ENCODE measurements at regions not wholly inside any gene's neighbourhood (a gene's known extent, or its start where the extent isn't known, plus 50 kb on each side); places are given as distances from the start of the nearest gene placed in this dataset.

- no peaks in the 10 kb centered on the region for H3K4me1 ChIP-seq (ENCODE audit: insufficient read depth, low read length)
- H3K36me3 ChIP-seq (ENCODE audit: insufficient read depth, low read length), result no peaks in the 10 kb centered on the region
- H3K9me3 ChIP-seq (ENCODE audit: control insufficient read depth, insufficient read depth, low read length), result no peaks in the 10 kb centered on the region
- no peak overlapping the region for H3K9ac ChIP-seq (ENCODE audit: low read depth, low read length)
These were observed 292.2 kb upstream of the JAG1 start for GRCh38 chr20:10965936-10966470.

- no peaks in the 10 kb centered on the region for H3K9me3 ChIP-seq (ENCODE audit: control insufficient read depth, insufficient read depth, low read length)
- H3K36me3 ChIP-seq (ENCODE audit: insufficient read depth, low read length), result no peaks in the 10 kb centered on the region
- no peaks in the 10 kb centered on the region for H3K4me1 ChIP-seq (ENCODE audit: insufficient read depth, low read length)
- H3K9ac ChIP-seq (ENCODE audit: low read depth, low read length), result no peak overlapping the region
These were observed 296.3 kb upstream of the JAG1 start for GRCh38 chr20:10970109-10970508.

- H3K9ac ChIP-seq (ENCODE audit: low read depth, low read length), result no peak overlapping the region
- no peaks in the 10 kb centered on the region for H3K9me3 ChIP-seq (ENCODE audit: control insufficient read depth, insufficient read depth, low read length)
- no peaks in the 10 kb centered on the region for H3K4me1 ChIP-seq (ENCODE audit: insufficient read depth, low read length)
- no peaks in the 10 kb centered on the region for H3K36me3 ChIP-seq (ENCODE audit: insufficient read depth, low read length)
These were observed 297.3 kb upstream of the JAG1 start for GRCh38 chr20:10971096-10971495.

GRCh38 chr20:10972219-10972860 is 298.5 kb upstream of the JAG1 start:
- Histone ChIP-seq H3K4me1 (ENCODE audit: insufficient read depth, low read length) (no peaks in the 10 kb centered on the region), H3K9ac (ENCODE audit: low read depth, low read length) (no peak overlapping the region), H3K36me3 (ENCODE audit: insufficient read depth, low read length) (no peaks in the 10 kb centered on the region), H3K9me3 (ENCODE audit: control insufficient read depth, insufficient read depth, low read length) (no peaks in the 10 kb centered on the region)

GRCh38 chr20:10976051-10976450 is 302.3 kb upstream of the JAG1 start:
- no peaks in the 10 kb centered on the region for H3K4me1 ChIP-seq (ENCODE audit: insufficient read depth, low read length)
- no peaks in the 10 kb centered on the region for H3K36me3 ChIP-seq (ENCODE audit: insufficient read depth, low read length)
- no peaks in the 10 kb centered on the region for H3K9me3 ChIP-seq (ENCODE audit: control insufficient read depth, insufficient read depth, low read length)
- H3K9ac ChIP-seq (ENCODE audit: low read depth, low read length), result no peak overlapping the region

GRCh38 chr20:10978019-10978702 is 304.4 kb upstream of the JAG1 start:
- H3K9ac ChIP-seq (ENCODE audit: low read depth, low read length), result no peak overlapping the region
- H3K36me3 ChIP-seq (ENCODE audit: insufficient read depth, low read length), result no peaks in the 10 kb centered on the region
- H3K4me1 ChIP-seq (ENCODE audit: insufficient read depth, low read length), result peaks cover 6% of the 10 kb centered on the region; the same call in 1 of the 2 replicates
- H3K9me3 ChIP-seq (ENCODE audit: control insufficient read depth, insufficient read depth, low read length), result no peaks in the 10 kb centered on the region

- Histone ChIP-seq H3K9ac (ENCODE audit: low read depth, low read length) (no peak overlapping the region), H3K9me3 (ENCODE audit: control insufficient read depth, insufficient read depth, low read length) (no peaks in the 10 kb centered on the region), H3K4me1 (ENCODE audit: insufficient read depth, low read length) (peaks cover 6% of the 10 kb centered on the region; the same call in 1 of the 2 replicates), H3K36me3 (ENCODE audit: insufficient read depth, low read length) (no peaks in the 10 kb centered on the region)
These were observed 304.9 kb upstream of the JAG1 start for GRCh38 chr20:10978713-10979112.

GRCh38 chr20:10982692-10983091 is 308.9 kb upstream of the JAG1 start:
- Histone ChIP-seq H3K36me3 (ENCODE audit: insufficient read depth, low read length) (no peaks in the 10 kb centered on the region), H3K9me3 (ENCODE audit: control insufficient read depth, insufficient read depth, low read length) (no peaks in the 10 kb centered on the region), H3K4me1 (ENCODE audit: insufficient read depth, low read length) (peaks cover 6% of the 10 kb centered on the region; the same call in 1 of the 2 replicates), H3K9ac (ENCODE audit: low read depth, low read length) (no peak overlapping the region)

- Histone ChIP-seq H3K36me3 (ENCODE audit: insufficient read depth, low read length) (no peaks in the 10 kb centered on the region), H3K9ac (ENCODE audit: low read depth, low read length) (no peak overlapping the region), H3K9me3 (ENCODE audit: control insufficient read depth, insufficient read depth, low read length) (no peaks in the 10 kb centered on the region), H3K4me1 (ENCODE audit: insufficient read depth, low read length) (peaks cover 6% of the 10 kb centered on the region; the same call in 1 of the 2 replicates)
These were observed 310.5 kb upstream of the JAG1 start for GRCh38 chr20:10984294-10984693.

- no peak overlapping the region for H3K9ac ChIP-seq (ENCODE audit: low read depth, low read length)
- H3K4me1 ChIP-seq (ENCODE audit: insufficient read depth, low read length), result peaks cover 6% of the 10 kb centered on the region; the same call in 1 of the 2 replicates
- H3K36me3 ChIP-seq (ENCODE audit: insufficient read depth, low read length), result no peaks in the 10 kb centered on the region
- H3K9me3 ChIP-seq (ENCODE audit: control insufficient read depth, insufficient read depth, low read length), result no peaks in the 10 kb centered on the region
These were observed 311.1 kb upstream of the JAG1 start for GRCh38 chr20:10984913-10985312.

- peaks cover 6% of the 10 kb centered on the region; the same call in 1 of the 2 replicates for H3K4me1 ChIP-seq (ENCODE audit: insufficient read depth, low read length)
- no peaks in the 10 kb centered on the region for H3K9me3 ChIP-seq (ENCODE audit: control insufficient read depth, insufficient read depth, low read length)
- no peaks in the 10 kb centered on the region for H3K36me3 ChIP-seq (ENCODE audit: insufficient read depth, low read length)
- no peak overlapping the region for H3K9ac ChIP-seq (ENCODE audit: low read depth, low read length)
These were observed 311.7 kb upstream of the JAG1 start for GRCh38 chr20:10985536-10985935.

GRCh38 chr20:10986586-10986985 is 312.8 kb upstream of the JAG1 start:
- Histone ChIP-seq H3K9ac (ENCODE audit: low read depth, low read length) (no peak overlapping the region), H3K4me1 (ENCODE audit: insufficient read depth, low read length) (peaks cover 6% of the 10 kb centered on the region; the same call in 1 of the 2 replicates), H3K36me3 (ENCODE audit: insufficient read depth, low read length) (no peaks in the 10 kb centered on the region), H3K9me3 (ENCODE audit: control insufficient read depth, insufficient read depth, low read length) (no peaks in the 10 kb centered on the region)

GRCh38 chr20:10987651-10988383 is 314.0 kb upstream of the JAG1 start:
- no peaks in the 10 kb centered on the region for H3K9me3 ChIP-seq (ENCODE audit: control insufficient read depth, insufficient read depth, low read length)
- H3K4me1 ChIP-seq (ENCODE audit: insufficient read depth, low read length), result no peaks in the 10 kb centered on the region
- H3K36me3 ChIP-seq (ENCODE audit: insufficient read depth, low read length), result no peaks in the 10 kb centered on the region
- H3K9ac ChIP-seq (ENCODE audit: low read depth, low read length), result no peak overlapping the region

GRCh38 chr20:10990625-10991382 is 317.0 kb upstream of the JAG1 start:
- H3K4me1 ChIP-seq (ENCODE audit: insufficient read depth, low read length), result 0 out of 2 replicates have a peak, but pooled peaks cover 5% of the 10 kb centered on the region
- H3K9me3 ChIP-seq (ENCODE audit: control insufficient read depth, insufficient read depth, low read length), result no peaks in the 10 kb centered on the region
- H3K36me3 ChIP-seq (ENCODE audit: insufficient read depth, low read length), result no peaks in the 10 kb centered on the region
- no peak overlapping the region for H3K9ac ChIP-seq (ENCODE audit: low read depth, low read length)
